ENCODE measurements at regions not wholly inside any gene's neighbourhood (a gene's known extent, or its start where the extent isn't known, plus 50 kb on each side); places are given as distances from the start of the nearest gene placed in this dataset.

DNA sequence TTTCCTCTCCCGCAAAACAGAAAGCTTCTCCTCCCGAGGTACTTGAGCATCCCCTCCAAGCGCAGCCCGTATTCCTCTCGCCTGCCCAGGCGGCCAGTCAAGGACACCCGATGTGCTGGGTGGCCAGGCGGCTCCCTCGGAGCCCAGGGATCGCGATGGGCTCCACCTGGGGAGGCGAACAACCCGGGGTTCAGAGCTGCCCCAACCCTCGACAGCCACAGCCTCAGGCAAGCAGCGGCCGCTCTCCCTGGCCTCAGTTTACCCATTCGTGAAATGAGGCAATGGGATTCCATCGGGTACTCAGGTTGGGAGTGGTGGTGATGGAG lies 147.4 kb downstream of the CYP26A1 start:
- Mint-ChIP-seq H3K27ac (no peak overlapping the region), H3K4me1 (peaks cover 0 to 4% (median 0%) of the 10 kb centered on the region in 4 donors), H3K27me3 (peaks cover 0 to 7% of the 10 kb centered on the region in 2 donors), H3K9me3 (peaks cover 0 to 4% (median 0%) of the 10 kb centered on the region in 8 donors), H3K36me3 (no peaks in the 10 kb centered on the region), H3K4me3 (no peak overlapping the region)
- intact Hi-C loops (cut with micrococcal nuclease), result no loop called here
- no peaks in the 10 kb centered on the region for H3K4me1 ChIP-seq (ENCODE audit: insufficient read depth, low read length)
- H3K36me3 ChIP-seq (ENCODE audit: insufficient read depth, low read length), result no peaks in the 10 kb centered on the region
- no peak for DNase-seq
- POLR2A ChIA-PET (ENCODE audit: partially characterized antibody), result no interaction called here
- no peaks in the 10 kb centered on the region for H3K9me3 ChIP-seq (ENCODE audit: control insufficient read depth in 1 of 2, low read length in 2 of 2)
- no peak overlapping the region for H3K27ac ChIP-seq (ENCODE audit: low read depth, low read length)
- H3K4me3 ChIP-seq (ENCODE audit: low read length in 2 of 2), result no peak overlapping the region
- CTCF ChIA-PET (ENCODE audit: partially characterized antibody), result interaction anchor here (1.5 kb wide), 1 partner anchor 20 kb away, joined by 3 read pairs; no protein-coding TSS in a partner anchor
- H3K27me3 ChIP-seq (ENCODE audit: insufficient read depth, low read length), result no peaks in the 10 kb centered on the region

DNA sequence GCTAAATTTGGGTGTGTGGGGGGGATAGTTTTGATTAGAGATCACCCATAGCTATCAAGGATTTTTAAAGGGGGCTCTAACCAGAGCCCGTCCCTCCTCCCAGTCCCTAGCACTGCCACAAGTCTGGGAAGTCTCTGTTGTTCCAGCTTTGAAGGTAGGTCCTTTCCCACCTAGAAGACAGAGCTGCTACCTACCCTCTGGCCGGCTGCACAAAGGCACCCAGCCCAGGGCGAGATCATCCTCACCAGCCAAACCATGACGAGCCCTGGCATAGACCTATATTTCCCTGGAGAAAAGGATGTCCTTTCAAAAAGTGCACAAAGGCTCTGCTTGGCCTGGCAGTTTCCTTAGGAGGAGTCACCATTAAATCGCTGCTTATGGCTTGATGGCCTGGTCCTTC lies 147.8 kb downstream of the CYP26A1 start:
- Histone ChIP-seq H3K27ac (ENCODE audit: low read depth, low read length) (no peak overlapping the region), H3K36me3 (ENCODE audit: insufficient read depth, low read length) (no peaks in the 10 kb centered on the region), H3K9me3 (ENCODE audit: control insufficient read depth in 1 of 2, low read length in 2 of 2) (no peaks in the 10 kb centered on the region), H3K4me1 (ENCODE audit: insufficient read depth, low read length) (no peaks in the 10 kb centered on the region), H3K4me3 (ENCODE audit: low read length in 2 of 2) (no peak overlapping the region), H3K27me3 (ENCODE audit: insufficient read depth, low read length) (no peaks in the 10 kb centered on the region)
- DNase-seq, result no peak
- peak overlapping the region in 1 of 7 donors; percentile 48 for H3K27ac Mint-ChIP-seq
- peaks cover 0 to 7% of the 10 kb centered on the region in 2 donors for H3K27me3 Mint-ChIP-seq
- intact Hi-C loops (cut with micrococcal nuclease), result no loop called here
- H3K4me3 Mint-ChIP-seq, result no peak overlapping the region
- no peaks in the 10 kb centered on the region for H3K36me3 Mint-ChIP-seq
- CTCF ChIA-PET (ENCODE audit: partially characterized antibody), result interaction anchor here (1.5 kb wide), 1 partner anchor 20 kb away, joined by 3 read pairs; no protein-coding TSS in a partner anchor
- peaks cover 0 to 4% (median 0%) of the 10 kb centered on the region in 4 donors for H3K4me1 Mint-ChIP-seq
- POLR2A ChIA-PET (ENCODE audit: partially characterized antibody), result no interaction called here
- H3K9me3 Mint-ChIP-seq, result peaks cover 0 to 4% (median 0%) of the 10 kb centered on the region in 8 donors

DNA sequence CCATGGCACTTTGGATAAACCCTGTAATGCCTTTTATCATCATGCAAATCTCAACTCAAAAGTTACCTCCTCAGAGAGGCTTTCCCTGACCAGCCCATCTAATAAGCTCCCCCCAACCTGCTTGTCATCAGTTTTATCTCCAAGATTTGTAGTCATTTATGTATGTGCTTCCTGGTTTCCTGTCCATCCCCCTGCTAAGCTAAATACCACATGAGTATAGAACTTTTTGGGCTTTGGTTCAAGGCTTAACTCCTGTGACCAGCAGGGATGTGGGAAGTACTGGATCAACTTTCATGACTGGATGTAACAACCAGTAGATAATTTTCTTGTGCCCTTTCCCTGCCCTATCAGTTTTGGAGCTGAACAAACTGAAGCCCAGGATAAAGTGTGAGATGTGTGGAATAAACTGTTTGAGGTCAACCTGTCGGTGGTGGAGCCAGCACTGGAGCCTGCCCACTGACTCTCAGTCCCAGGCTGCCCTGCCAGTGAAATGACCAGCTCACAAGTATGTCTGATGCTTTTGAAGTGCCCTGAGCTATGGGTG lies 148.6 kb downstream of the CYP26A1 start:
- peak overlapping the region in 1 of 7 donors; percentile 14 for H3K27ac Mint-ChIP-seq
- intact Hi-C loops (cut with micrococcal nuclease), result no loop called here
- peaks cover 0 to 4% (median 0%) of the 10 kb centered on the region in 4 donors for H3K4me1 Mint-ChIP-seq
- H3K27me3 Mint-ChIP-seq, result peaks cover 0 to 7% of the 10 kb centered on the region in 2 donors
- Histone ChIP-seq H3K9me3 (ENCODE audit: control insufficient read depth in 1 of 2, low read length in 2 of 2) (no peaks in the 10 kb centered on the region), H3K4me1 (ENCODE audit: insufficient read depth, low read length) (no peaks in the 10 kb centered on the region), H3K36me3 (ENCODE audit: insufficient read depth, low read length) (no peaks in the 10 kb centered on the region), H3K27me3 (ENCODE audit: insufficient read depth, low read length) (no peaks in the 10 kb centered on the region), H3K4me3 (ENCODE audit: low read length in 2 of 2) (no peak overlapping the region), H3K27ac (ENCODE audit: low read depth, low read length) (no peak overlapping the region)
- no peak for DNase-seq
- ChIA-PET POLR2A (ENCODE audit: partially characterized antibody) (no interaction called here), CTCF (ENCODE audit: partially characterized antibody) (interaction anchor here (1.5 to 2.1 kb wide), 2 partner anchors 10 to 21 kb away, joined by 3 to 7 read pairs; no protein-coding TSS in a partner anchor)
- H3K4me3 Mint-ChIP-seq, result no peak overlapping the region
- no peaks in the 10 kb centered on the region for H3K36me3 Mint-ChIP-seq
- H3K9me3 Mint-ChIP-seq, result peaks cover 0 to 4% (median 0%) of the 10 kb centered on the region in 8 donors

DNA sequence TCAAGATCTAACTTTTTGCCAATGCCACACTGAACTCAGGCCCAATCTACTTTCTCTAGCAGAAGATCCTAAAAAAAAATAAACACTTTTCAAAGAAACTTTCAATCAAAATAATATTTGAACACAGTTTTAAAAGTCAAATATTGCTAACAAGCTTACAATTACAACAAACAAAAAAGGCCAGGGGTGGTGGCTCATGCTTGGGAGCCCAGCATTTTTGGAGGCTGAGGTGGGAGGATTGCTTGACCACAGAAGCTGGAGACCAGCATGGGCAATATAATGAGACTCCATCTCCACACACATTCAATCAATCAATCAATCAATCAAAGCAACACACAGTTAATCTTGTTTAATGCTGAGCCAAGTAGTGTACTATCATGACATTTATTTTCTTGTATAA lies 149.2 kb downstream of the CYP26A1 start:
- DNase-seq, result no peak
- Mint-ChIP-seq H3K27ac (no peak overlapping the region), H3K36me3 (no peaks in the 10 kb centered on the region), H3K4me1 (peaks cover 0 to 4% (median 0%) of the 10 kb centered on the region in 4 donors), H3K27me3 (peaks cover 0 to 7% of the 10 kb centered on the region in 2 donors), H3K4me3 (no peak overlapping the region), H3K9me3 (peaks cover 0 to 4% (median 0%) of the 10 kb centered on the region in 8 donors)
- no peak overlapping the region for H3K4me3 ChIP-seq (ENCODE audit: low read length in 2 of 2)
- H3K36me3 ChIP-seq (ENCODE audit: insufficient read depth, low read length), result no peaks in the 10 kb centered on the region
- no peaks in the 10 kb centered on the region for H3K27me3 ChIP-seq (ENCODE audit: insufficient read depth, low read length)
- ChIA-PET POLR2A (ENCODE audit: partially characterized antibody) (no interaction called here), CTCF (ENCODE audit: partially characterized antibody) (interaction anchor here (2.1 kb wide), 1 partner anchor 10 kb away, joined by 7 read pairs; no protein-coding TSS in a partner anchor)
- H3K27ac ChIP-seq (ENCODE audit: low read depth, low read length), result no peak overlapping the region
- no peaks in the 10 kb centered on the region for H3K4me1 ChIP-seq (ENCODE audit: insufficient read depth, low read length)
- intact Hi-C loops (cut with micrococcal nuclease), result no loop called here
- no peaks in the 10 kb centered on the region for H3K9me3 ChIP-seq (ENCODE audit: control insufficient read depth in 1 of 2, low read length in 2 of 2)

DNA sequence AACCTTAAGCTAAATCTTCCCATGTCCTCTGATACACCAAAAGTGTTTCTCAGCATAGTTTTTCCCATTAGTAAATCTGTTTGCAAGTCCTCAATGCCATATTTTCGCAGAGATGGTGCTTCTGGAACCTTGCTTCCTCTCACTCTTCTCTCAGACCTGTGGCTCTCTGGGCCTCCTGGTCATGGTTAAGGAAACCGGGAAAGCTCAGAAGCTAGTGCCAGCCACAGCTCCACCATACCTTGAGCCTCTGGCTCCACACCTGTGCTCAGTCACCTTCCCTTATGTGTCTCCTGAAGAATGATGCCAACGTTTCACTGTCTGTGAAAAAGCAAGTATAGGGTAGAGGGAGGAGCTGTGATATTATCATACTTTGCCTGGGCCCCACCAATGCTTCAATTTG lies 149.6 kb downstream of the CYP26A1 start:
- ChIA-PET POLR2A (ENCODE audit: partially characterized antibody) (no interaction called here), CTCF (ENCODE audit: partially characterized antibody) (interaction anchor here (2.1 kb wide), 1 partner anchor 9 kb away, joined by 7 read pairs; no protein-coding TSS in a partner anchor)
- H3K27ac ChIP-seq (ENCODE audit: low read depth, low read length), result no peak overlapping the region
- Mint-ChIP-seq H3K36me3 (no peaks in the 10 kb centered on the region), H3K4me1 (peaks cover 0 to 4% (median 0%) of the 10 kb centered on the region in 4 donors), H3K4me3 (no peak overlapping the region), H3K27ac (no peak overlapping the region), H3K9me3 (peaks cover 0 to 4% (median 0%) of the 10 kb centered on the region in 8 donors), H3K27me3 (peaks cover 1 to 7% of the 10 kb centered on the region in 2 donors)
- H3K27me3 ChIP-seq (ENCODE audit: insufficient read depth, low read length), result no peaks in the 10 kb centered on the region
- no peaks in the 10 kb centered on the region for H3K36me3 ChIP-seq (ENCODE audit: insufficient read depth, low read length)
- no peaks in the 10 kb centered on the region for H3K9me3 ChIP-seq (ENCODE audit: control insufficient read depth in 1 of 2, low read length in 2 of 2)
- no peak for DNase-seq
- H3K4me3 ChIP-seq (ENCODE audit: low read length in 2 of 2), result no peak overlapping the region
- intact Hi-C loops (cut with micrococcal nuclease), result no loop called here
- no peaks in the 10 kb centered on the region for H3K4me1 ChIP-seq (ENCODE audit: insufficient read depth, low read length)

DNA sequence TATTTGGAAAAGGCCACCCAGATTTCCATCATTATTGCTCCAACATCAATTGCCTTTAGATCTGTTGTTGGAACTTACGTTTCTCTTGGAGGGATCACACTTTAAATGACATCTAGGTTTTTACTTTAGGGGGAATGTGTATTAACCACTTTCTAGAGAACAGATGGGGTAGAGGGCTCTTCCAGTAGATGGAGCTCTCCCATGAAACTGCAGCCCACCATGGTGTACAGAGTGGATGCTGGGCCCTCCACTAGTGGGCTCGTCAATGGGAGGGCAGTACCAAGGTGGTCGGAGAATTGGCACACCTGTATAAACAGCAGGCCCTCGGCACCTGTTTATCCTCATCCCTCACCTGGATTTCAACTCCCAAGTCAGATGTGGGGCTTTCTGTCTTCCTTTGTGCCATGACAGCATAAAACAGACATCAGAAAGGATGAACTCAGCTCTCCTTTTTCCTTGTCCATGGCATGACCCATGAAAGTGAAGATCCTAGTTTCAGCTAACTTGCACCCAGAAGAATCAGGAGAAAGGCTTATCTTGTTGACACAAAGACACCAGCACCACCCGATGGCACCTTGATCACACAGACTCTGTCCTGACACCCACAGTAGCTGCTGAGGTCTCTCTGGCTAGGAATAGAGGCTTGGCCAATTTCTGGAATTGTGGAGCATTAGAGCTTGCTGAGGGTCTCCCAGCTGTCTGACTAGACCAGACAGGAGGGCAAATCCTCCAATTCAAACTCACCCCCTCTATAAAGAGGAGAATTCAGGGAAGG lies 150.5 kb downstream of the CYP26A1 start:
- Mint-ChIP-seq H3K4me3 (no peak overlapping the region), H3K9me3 (peaks cover 0 to 4% (median 0%) of the 10 kb centered on the region in 8 donors), H3K27me3 (peaks cover 1 to 7% of the 10 kb centered on the region in 2 donors), H3K36me3 (no peaks in the 10 kb centered on the region), H3K27ac (no peak overlapping the region), H3K4me1 (peaks cover 0 to 4% (median 0%) of the 10 kb centered on the region in 4 donors)
- ChIA-PET CTCF (ENCODE audit: partially characterized antibody) (interaction anchor here (2.1 kb wide), 1 partner anchor 8 kb away, joined by 7 read pairs; no protein-coding TSS in a partner anchor), POLR2A (ENCODE audit: partially characterized antibody) (no interaction called here)
- no peak overlapping the region for H3K27ac ChIP-seq (ENCODE audit: low read depth, low read length)
- no peaks in the 10 kb centered on the region for H3K9me3 ChIP-seq (ENCODE audit: control insufficient read depth in 1 of 2, low read length in 2 of 2)
- no peaks in the 10 kb centered on the region for H3K36me3 ChIP-seq (ENCODE audit: insufficient read depth, low read length)
- no peak for DNase-seq
- H3K4me1 ChIP-seq (ENCODE audit: insufficient read depth, low read length), result no peaks in the 10 kb centered on the region
- H3K27me3 ChIP-seq (ENCODE audit: insufficient read depth, low read length), result no peaks in the 10 kb centered on the region
- H3K4me3 ChIP-seq (ENCODE audit: low read length in 2 of 2), result no peak overlapping the region
- intact Hi-C loops (cut with micrococcal nuclease), result no loop called here

DNA sequence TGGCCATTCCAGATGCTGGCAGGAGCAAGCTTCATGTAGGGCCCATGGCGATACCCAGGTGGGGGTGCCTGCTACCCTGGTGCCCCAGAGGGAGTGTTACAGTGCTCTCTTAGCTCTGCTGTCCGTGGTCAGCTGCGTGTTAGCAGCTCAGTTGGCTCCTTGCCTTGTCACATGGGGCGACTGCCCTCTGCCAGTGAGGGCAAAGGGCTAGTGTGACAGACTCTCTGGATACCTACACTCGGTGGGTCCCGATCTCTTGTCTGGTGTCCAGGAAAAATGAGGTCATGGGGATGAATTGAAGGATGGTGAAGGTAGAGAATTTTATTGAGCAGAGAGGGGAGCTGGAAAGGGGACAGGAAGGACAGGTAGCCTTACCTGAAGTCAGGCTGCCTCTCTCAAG lies 152.2 kb downstream of the CYP26A1 start:
- H3K27me3 Mint-ChIP-seq, result peaks cover 1 to 6% of the 10 kb centered on the region in 2 donors
- no peak for DNase-seq
- peaks cover 0 to 4% (median 0%) of the 10 kb centered on the region in 8 donors for H3K9me3 Mint-ChIP-seq
- intact Hi-C loops (cut with micrococcal nuclease), result no loop called here
- Histone ChIP-seq H3K4me1 (ENCODE audit: insufficient read depth, low read length) (no peaks in the 10 kb centered on the region), H3K36me3 (ENCODE audit: insufficient read depth, low read length) (no peaks in the 10 kb centered on the region), H3K9me3 (ENCODE audit: control insufficient read depth in 1 of 2, low read length in 2 of 2) (no peaks in the 10 kb centered on the region), H3K27ac (ENCODE audit: low read depth, low read length) (no peak overlapping the region), H3K27me3 (ENCODE audit: insufficient read depth, low read length) (no peaks in the 10 kb centered on the region), H3K4me3 (ENCODE audit: low read length in 2 of 2) (no peak overlapping the region)
- POLR2A ChIA-PET (ENCODE audit: partially characterized antibody), result no interaction called here
- CTCF ChIA-PET (ENCODE audit: partially characterized antibody), result no interaction called here
- H3K4me1 Mint-ChIP-seq, result peaks cover 0 to 4% (median 0%) of the 10 kb centered on the region in 4 donors
- H3K27ac Mint-ChIP-seq, result no peak overlapping the region
- no peaks in the 10 kb centered on the region for H3K36me3 Mint-ChIP-seq
- H3K4me3 Mint-ChIP-seq, result no peak overlapping the region
